ENCODE measurements at regions not wholly inside any gene's neighbourhood (a gene's known extent, or its start where the extent isn't known, plus 50 kb on each side); places are given as distances from the start of the nearest gene placed in this dataset.

DNA sequence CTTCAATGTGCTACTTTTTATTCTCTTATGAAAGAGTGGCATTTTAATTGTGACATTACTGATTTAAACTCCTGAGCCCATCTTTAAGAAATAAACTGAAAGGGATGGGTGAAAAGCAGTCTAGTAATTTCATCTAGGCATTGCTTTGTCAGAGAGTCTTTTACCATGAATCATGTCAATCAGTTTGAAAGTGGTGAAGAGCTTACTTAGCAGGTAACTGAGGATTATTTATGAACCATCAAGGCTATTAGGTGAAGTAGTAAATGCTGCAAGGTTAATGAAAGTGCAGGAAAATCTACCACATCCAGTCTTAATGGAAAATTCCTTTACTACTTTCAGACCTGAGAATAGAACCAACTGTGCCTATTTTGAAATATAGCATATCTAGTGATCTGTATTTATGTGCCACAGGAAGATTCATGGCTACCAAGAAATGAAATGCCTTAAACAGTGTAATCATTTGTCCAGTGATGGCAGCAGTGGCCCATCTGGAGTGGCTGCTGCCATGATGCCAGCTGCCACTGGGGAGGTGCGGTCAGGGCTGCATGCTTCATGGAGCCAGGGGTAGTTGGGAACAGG, 368.9 kb downstream of the SLITRK6 start:
- no peak overlapping the region for H3K4me3 ChIP-seq (ENCODE audit: low read depth, low read length)
- no peaks in the 10 kb centered on the region for H3K9me3 ChIP-seq
- no peaks in the 10 kb centered on the region for H3K36me3 ChIP-seq
- no peaks in the 10 kb centered on the region for H3K4me1 ChIP-seq
- no peaks in the 10 kb centered on the region for H3K27me3 ChIP-seq
- DNase-seq: no peak
- TF ChIP-seq, protein P1, sequence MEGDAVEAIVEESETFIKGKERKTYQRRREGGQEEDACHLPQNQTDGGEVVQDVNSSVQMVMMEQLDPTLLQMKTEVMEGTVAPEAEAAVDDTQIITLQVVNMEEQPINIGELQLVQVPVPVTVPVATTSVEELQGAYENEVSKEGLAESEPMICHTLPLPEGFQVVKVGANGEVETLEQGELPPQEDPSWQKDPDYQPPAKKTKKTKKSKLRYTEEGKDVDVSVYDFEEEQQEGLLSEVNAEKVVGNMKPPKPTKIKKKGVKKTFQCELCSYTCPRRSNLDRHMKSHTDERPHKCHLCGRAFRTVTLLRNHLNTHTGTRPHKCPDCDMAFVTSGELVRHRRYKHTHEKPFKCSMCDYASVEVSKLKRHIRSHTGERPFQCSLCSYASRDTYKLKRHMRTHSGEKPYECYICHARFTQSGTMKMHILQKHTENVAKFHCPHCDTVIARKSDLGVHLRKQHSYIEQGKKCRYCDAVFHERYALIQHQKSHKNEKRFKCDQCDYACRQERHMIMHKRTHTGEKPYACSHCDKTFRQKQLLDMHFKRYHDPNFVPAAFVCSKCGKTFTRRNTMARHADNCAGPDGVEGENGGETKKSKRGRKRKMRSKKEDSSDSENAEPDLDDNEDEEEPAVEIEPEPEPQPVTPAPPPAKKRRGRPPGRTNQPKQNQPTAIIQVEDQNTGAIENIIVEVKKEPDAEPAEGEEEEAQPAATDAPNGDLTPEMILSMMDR (IDR thresholded peaks at IDR 0.05; ENCODE audit: low read depth, low read length): no peak

DNA sequence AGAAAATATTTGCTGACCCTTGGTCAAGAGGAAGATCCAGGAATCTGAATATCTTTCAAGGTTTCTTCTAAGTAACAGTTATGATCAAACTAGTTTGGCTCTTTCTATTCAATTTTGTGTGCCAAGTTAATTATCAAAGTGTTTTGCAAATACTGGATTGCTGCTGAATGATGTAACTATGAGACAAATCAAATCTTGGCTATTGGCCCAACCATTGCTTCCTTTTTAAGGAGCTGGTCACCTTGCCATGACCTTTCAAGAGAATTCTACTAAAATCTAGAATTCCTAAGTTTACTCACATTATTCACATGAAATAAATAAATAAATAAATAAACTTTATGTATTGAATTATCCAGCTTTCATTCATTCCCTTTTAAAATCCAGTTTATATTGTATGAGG, 371.8 kb downstream of the SLITRK6 start:
- no peaks in the 10 kb centered on the region for H3K9me3 ChIP-seq
- no peaks in the 10 kb centered on the region for H3K27me3 ChIP-seq
- no peak for DNase-seq
- no peak overlapping the region for H3K4me3 ChIP-seq (ENCODE audit: low read depth, low read length)
- TF ChIP-seq, protein P1 (IDR thresholded peaks at IDR 0.05; ENCODE audit: low read depth, low read length): no peak
- H3K36me3 ChIP-seq: no peaks in the 10 kb centered on the region
- H3K4me1 ChIP-seq: no peaks in the 10 kb centered on the region

DNA sequence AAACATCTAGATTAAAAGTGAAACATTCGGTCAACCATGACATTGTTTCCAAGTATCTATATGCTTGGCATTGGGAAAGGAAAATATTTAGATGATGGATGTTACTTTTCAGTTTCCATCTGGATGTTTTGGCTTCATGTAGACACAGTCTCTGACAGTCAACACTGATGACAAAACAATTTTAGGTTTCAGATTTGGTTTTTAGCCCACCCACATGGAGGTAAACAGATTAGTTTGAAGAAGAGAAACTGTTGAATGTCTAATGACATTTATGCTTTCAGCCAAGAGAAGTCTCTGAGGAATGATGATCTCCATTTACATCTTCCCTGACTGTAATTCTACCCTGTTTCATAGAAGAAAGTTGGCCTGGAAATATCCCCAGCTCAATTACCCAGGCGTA, 379.1 kb downstream of the SLITRK6 start:
- no peak overlapping the region for H3K4me3 ChIP-seq (ENCODE audit: low read depth, low read length)
- H3K27me3 ChIP-seq: no peaks in the 10 kb centered on the region
- H3K36me3 ChIP-seq: no peaks in the 10 kb centered on the region
- no peaks in the 10 kb centered on the region for H3K4me1 ChIP-seq
- no peaks in the 10 kb centered on the region for H3K9me3 ChIP-seq
- TF ChIP-seq, protein P1 (IDR thresholded peaks at IDR 0.05; ENCODE audit: low read depth, low read length): no peak
- DNase-seq: no peak

DNA sequence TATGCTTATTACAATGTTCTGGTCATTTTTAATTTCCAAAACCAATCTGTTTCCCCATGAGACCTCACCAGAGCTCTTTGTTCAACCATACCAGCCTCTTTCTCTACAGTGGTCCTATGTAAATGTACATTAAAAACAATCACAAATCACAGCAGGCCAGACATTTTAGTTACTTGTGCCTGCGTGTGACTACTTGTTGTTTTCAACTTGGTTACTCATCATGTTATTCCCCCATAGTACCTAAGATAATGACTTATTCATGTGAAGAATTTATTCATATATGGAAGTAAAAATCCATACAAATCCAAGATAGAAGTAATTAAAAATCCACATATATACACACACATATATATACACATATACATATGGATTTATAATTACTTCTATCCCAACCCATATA, 379.6 kb downstream of the SLITRK6 start:
- no peaks in the 10 kb centered on the region for H3K27me3 ChIP-seq
- DNase-seq: no peak
- H3K4me3 ChIP-seq (ENCODE audit: low read depth, low read length): no peak overlapping the region
- H3K4me1 ChIP-seq: no peaks in the 10 kb centered on the region
- TF ChIP-seq, protein P1 (IDR thresholded peaks at IDR 0.05; ENCODE audit: low read depth, low read length): no peak
- no peaks in the 10 kb centered on the region for H3K36me3 ChIP-seq
- H3K9me3 ChIP-seq: no peaks in the 10 kb centered on the region

DNA sequence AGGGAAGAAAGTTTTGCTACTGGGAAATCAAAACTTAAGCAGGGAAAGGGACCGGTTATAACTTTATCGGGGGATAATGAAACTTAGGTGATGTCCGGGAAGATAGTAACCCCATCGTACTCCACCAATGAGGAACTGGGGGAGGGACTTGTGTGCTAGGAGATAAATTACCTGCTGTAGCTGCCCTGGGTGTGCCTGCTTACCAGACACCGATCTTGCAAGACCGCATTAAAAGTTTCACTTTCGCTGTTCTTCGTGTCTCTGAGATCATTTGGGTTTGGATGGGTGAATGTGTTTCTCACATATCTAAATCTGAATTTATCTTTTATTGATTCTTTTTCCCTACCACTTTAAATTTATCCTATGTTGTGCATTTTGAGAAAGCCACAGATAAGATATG, 381.4 kb downstream of the SLITRK6 start:
- TF ChIP-seq, protein P1 (IDR thresholded peaks at IDR 0.05; ENCODE audit: low read depth, low read length): no peak

DNA sequence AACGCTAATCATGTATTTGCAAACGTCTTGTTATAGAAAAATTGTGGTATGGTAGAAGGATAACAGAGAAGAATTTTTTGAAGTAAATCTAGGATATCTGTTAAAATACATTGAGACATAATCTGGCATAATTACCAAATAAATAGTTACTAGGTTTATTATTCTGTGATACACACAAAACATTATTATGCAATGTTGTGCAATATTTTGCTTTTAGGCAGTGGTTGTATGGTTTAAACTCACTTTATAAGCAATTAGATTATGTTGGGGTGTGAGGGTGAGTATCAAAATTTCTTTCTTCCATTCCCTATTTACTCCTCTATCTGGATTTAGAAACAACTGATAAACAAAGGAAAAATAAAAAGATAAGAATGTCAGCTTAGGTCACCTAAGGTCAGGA, 385.6 kb downstream of the SLITRK6 start:
- Histone ChIP-seq H3K9me3 (no peaks in the 10 kb centered on the region), H3K4me3 (ENCODE audit: low read depth, low read length) (no peak overlapping the region), H3K27me3 (no peaks in the 10 kb centered on the region), H3K36me3 (no peaks in the 10 kb centered on the region), H3K4me1 (no peaks in the 10 kb centered on the region)
- no peak for DNase-seq
- TF ChIP-seq, protein P1 (IDR thresholded peaks at IDR 0.05; ENCODE audit: low read depth, low read length): no peak

More for the DNA sequence above, 381.4 kb downstream of the SLITRK6 start:
- Histone ChIP-seq H3K27me3 (no peaks in the 10 kb centered on the region), H3K4me1 (no peaks in the 10 kb centered on the region), H3K4me3 (ENCODE audit: low read depth, low read length) (no peak overlapping the region), H3K36me3 (no peaks in the 10 kb centered on the region), H3K9me3 (no peaks in the 10 kb centered on the region)
- no peak for DNase-seq

All from BE2C (cell line).